GM12865 (cell line): ENCODE measurements at regions not wholly inside any gene's neighbourhood (a gene's known extent, or its start where the extent isn't known, plus 50 kb on each side); places are given as distances from the start of the nearest gene placed in this dataset.

Experiments
- DNase-seq: peaks from one replicate; pipeline ENCODE4 v3.0.0; 2010; ENCODE audit warnings: low read depth
- H3K4me3 ChIP-seq: 2 replicates; pipeline ENCODE4 v1.5.1; 2011; ENCODE audit warnings: mild to moderate bottlenecking, low read depth, low read length, control low read depth
- CTCF ChIP-seq: IDR thresholded peaks from 2 replicates; pipeline ENCODE4 v1.5.1; 2011; ENCODE audit warnings: low read length, control low read depth, low read depth, inconsistent platforms; ENCODE audit not compliant: insufficient read depth; ENCODE audit errors: missing control alignments

DNA sequence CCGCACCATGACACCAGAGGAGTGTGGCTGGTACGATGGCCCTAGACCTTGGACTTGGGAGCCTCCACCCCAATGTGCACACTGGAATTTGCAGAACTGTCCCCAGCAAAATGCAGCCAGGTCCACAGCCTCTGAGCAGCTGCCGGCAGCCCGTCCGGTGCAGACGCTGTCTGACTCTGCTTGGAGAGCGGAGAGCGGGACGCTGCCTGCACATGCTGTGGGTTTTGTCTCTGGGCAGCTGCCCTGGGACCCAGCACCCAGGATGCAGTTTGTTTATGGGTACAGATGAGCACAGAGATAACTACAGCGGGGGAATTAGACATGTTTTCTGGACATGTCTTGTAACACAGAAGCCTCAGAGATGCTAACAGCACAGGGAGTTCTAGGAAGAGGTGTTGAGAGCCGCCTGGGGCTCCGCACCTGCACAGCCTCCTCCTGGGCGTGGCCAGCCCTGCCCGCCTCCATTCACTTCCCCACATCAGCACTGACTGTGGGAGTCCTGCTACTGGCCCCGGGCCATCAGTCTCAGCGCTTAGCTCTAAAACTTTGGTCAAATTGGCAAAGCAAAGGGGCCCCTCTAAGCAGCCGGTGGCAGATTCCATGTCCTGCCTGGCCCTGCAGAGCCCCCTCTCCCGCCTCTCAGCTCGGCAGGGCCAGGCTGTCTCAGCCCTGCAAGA, 159.6 kb downstream of the IRX2 start:
- no peak for DNase-seq
- TF ChIP-seq CTCF, result no peak
- H3K4me3 ChIP-seq, result no peak overlapping the region

GRCh38 chr5:2588850-2589501, 162.5 kb downstream of the IRX2 start:
- no peak for DNase-seq
- H3K4me3 ChIP-seq, result no peak overlapping the region
- no peak for TF ChIP-seq CTCF

DNA sequence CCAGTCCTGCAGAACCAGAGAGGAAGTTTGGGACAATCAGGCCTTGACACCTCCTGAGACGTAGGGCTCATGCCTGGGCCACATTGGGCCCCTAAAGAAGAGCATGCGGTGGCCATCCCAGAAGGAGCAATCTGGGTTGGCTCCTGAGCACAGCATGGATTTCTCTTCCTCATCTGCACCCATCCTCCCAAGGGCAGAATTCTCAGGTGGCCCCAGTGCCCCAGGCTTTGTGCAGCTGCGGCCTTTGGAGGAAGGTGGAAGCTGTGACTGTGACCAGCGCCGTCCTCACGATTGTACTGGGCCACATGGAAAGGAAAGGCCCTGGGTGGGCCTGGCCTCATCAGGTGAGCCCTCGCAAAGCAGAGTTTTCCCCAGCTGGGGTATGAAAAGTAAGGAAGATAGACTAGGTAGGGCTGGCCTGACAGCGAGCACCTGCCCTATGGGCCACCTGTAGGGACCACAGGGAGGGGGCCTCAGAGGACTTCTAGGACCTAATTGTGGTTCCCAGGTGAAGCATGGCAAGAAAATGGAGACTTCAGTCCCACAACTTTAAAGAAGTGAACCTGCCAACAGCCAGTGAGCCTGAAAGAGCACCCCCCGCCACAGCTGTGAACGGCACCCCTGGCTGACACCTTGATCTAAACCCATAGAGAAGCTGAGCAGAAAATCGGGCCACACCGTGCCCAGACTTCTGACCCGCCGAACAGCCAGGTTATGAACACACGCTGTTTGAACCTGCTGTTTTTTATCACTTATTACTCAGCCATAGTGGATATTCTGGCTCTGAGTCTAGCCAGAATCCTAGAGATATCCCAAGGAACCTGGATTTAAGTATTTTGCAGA, 164.1 kb downstream of the IRX2 start:
- DNase-seq, result no peak
- no peak for TF ChIP-seq CTCF
- no peak overlapping the region for H3K4me3 ChIP-seq

DNA sequence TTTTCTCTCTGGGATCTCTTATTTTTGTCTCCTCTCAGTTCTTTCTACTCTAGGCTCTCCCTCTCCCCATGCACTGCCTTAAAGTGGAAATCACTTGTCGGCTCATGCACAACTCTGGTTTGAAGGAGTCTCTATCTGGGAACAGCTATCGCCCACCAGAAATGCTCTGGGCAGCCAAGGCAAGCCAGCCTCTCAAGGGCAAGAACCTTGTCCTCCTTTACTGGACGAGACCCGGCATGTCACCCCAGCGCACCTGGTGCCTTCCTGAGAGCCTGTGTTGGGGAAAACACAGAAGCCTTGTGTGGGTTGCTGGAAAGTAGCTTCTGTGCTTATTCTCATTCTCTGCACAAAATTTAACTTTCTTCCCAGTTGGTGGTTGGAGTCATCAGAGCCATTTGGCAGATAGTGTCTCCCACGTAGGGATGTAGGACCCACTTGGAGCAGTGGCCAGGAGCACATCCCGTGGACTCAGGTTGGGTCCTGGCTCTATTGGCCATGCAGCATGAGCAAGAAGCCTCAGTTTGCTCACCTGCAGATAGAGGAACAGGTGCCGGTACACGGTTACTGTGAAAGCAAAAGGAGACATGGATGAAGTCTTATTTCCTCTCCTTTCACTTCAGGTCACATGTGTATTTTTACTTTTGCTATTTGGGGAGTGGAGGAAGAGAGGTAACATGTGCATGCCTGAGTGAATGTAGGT, 165.3 kb downstream of the IRX2 start:
- no peak for DNase-seq
- H3K4me3 ChIP-seq, result no peak overlapping the region
- TF ChIP-seq CTCF, result no peak

- no peak overlapping the region for H3K4me3 ChIP-seq
- TF ChIP-seq CTCF, result no peak
- DNase-seq, result no peak
These were observed 166.8 kb downstream of the IRX2 start for GRCh38 chr5:2584579-2585269.

DNA sequence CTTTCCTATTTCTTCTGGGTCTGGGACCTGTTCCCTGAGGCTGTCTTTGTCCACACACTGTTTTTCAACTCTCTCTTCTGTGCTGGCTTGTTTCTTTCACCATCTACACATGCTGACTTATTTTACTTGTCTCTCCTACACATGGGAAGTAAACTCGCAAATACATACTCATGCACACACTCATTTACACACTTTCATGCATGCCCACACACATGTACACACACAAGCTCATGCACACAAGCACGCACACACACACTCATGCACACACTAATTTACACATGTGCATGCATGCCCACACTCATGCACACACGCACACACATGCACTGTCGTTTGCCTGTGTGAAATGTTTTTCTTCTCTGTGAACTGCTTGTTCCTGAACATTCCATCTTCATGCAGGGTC, 169.0 kb downstream of the IRX2 start:
- H3K4me3 ChIP-seq, result no peak overlapping the region
- DNase-seq, result no peak
- TF ChIP-seq CTCF, result no peak
